ENCODE measurements at regions not wholly inside any gene's neighbourhood (a gene's known extent, or its start where the extent isn't known, plus 50 kb on each side); places are given as distances from the start of the nearest gene placed in this dataset.

- DNase-seq, result no peak
- intact Hi-C loops (cut with DNase I), result no loop called here
These were observed 191.9 kb upstream of the PREP start for GRCh38 chr6:105594821-105595220.

- intact Hi-C loops (cut with DNase I), result no loop called here
- peak in 1 of 42 donors; percentile 3 for DNase-seq
These were observed 191.2 kb upstream of the PREP start for GRCh38 chr6:105593805-105594671.

GRCh38 chr6:105593056-105593690 lies 190.3 kb upstream of the PREP start:
- intact Hi-C loops (cut with DNase I), result no loop called here
- DNase-seq, result no peak

- intact Hi-C loops (cut with DNase I), result no loop called here
- no peak for DNase-seq
These were observed 189.4 kb upstream of the PREP start for GRCh38 chr6:105592329-105592728.

GRCh38 chr6:105591053-105591452 lies 188.2 kb upstream of the PREP start:
- intact Hi-C loops (cut with DNase I), result no loop called here
- no peak for DNase-seq

GRCh38 chr6:105588123-105588710 lies 185.3 kb upstream of the PREP start:
- no peak for DNase-seq
- intact Hi-C loops (cut with DNase I), result no loop called here

GRCh38 chr6:105587349-105588122 lies 184.7 kb upstream of the PREP start:
- intact Hi-C loops (cut with DNase I), result no loop called here
- no peak for DNase-seq

- DNase-seq, result no peak
- intact Hi-C loops (cut with DNase I), result no loop called here
These were observed 175.4 kb upstream of the PREP start for GRCh38 chr6:105578179-105578707.

GRCh38 chr6:105573556-105573955 lies 170.7 kb upstream of the PREP start:
- no peak for DNase-seq

GRCh38 chr6:105573138-105573537 lies 170.3 kb upstream of the PREP start:
- intact Hi-C loops (cut with DNase I), result no loop called here
- no peak for DNase-seq

More at GRCh38 chr6:105573556-105573955, 170.7 kb upstream of the PREP start:
- intact Hi-C loops (cut with DNase I), result no loop called here

GRCh38 chr6:105570416-105570815 lies 167.5 kb upstream of the PREP start:
- no peak for DNase-seq
- intact Hi-C loops (cut with DNase I), result no loop called here

- DNase-seq, result no peak
- intact Hi-C loops (cut with DNase I), result no loop called here
These were observed 166.8 kb upstream of the PREP start for GRCh38 chr6:105569706-105570105.

- intact Hi-C loops (cut with DNase I), result no loop called here
- no peak for DNase-seq
These were observed 165.9 kb upstream of the PREP start for GRCh38 chr6:105568751-105569150.

- DNase-seq, result no peak
- intact Hi-C loops (cut with DNase I), result no loop called here
These were observed 165.3 kb upstream of the PREP start for GRCh38 chr6:105568142-105568541.

GRCh38 chr6:105567140-105567539 lies 164.3 kb upstream of the PREP start:
- intact Hi-C loops (cut with DNase I), result no loop called here
- DNase-seq, result no peak

- DNase-seq, result no peak
- intact Hi-C loops (cut with DNase I), result no loop called here
These were observed 163.6 kb upstream of the PREP start for GRCh38 chr6:105566503-105566902.

- DNase-seq, result no peak
These were observed 161.4 kb upstream of the PREP start for GRCh38 chr6:105564121-105564902.

GRCh38 chr6:105562027-105562426 lies 159.1 kb upstream of the PREP start:
- intact Hi-C loops (cut with DNase I), result no loop called here
- DNase-seq, result no peak

More at GRCh38 chr6:105564121-105564902, 161.4 kb upstream of the PREP start:
- intact Hi-C loops (cut with DNase I), result no loop called here

- DNase-seq, result no peak
- intact Hi-C loops (cut with DNase I), result no loop called here
These were observed 158.6 kb upstream of the PREP start for GRCh38 chr6:105561486-105561885.

All from head of caudate nucleus (tissue), 42 donors.